ENCODE measurements at regions not wholly inside any gene's neighbourhood (a gene's known extent, or its start where the extent isn't known, plus 50 kb on each side); places are given as distances from the start of the nearest gene placed in this dataset.
"Not testable (repeated sequence)": the region's sequence is repeated elsewhere in the genome, so short reads cannot be mapped to it uniquely, and the experiment has no call there.

DNA sequence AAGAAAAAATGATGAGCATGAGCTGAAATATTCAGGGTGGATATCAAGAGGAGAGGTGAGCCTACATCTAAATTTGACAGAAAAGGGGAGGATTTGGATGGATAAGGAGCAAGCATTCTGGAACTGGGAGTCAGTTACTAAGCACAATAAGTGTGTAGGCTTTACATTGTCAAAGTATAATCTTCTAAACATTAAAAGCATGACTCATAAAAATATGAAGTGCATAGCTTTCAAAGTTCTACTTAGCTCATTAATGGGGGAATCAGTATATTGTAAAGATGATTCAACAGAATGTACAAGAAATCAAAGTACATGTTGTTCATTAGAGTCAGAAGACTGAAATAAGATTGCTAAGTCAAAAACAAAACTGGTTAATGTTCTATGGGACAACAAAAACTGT is 248.0 kb upstream of the GAS1 start:
- DNase-seq (ENCODE audit: extremely low read depth, low read depth): no peak

DNA sequence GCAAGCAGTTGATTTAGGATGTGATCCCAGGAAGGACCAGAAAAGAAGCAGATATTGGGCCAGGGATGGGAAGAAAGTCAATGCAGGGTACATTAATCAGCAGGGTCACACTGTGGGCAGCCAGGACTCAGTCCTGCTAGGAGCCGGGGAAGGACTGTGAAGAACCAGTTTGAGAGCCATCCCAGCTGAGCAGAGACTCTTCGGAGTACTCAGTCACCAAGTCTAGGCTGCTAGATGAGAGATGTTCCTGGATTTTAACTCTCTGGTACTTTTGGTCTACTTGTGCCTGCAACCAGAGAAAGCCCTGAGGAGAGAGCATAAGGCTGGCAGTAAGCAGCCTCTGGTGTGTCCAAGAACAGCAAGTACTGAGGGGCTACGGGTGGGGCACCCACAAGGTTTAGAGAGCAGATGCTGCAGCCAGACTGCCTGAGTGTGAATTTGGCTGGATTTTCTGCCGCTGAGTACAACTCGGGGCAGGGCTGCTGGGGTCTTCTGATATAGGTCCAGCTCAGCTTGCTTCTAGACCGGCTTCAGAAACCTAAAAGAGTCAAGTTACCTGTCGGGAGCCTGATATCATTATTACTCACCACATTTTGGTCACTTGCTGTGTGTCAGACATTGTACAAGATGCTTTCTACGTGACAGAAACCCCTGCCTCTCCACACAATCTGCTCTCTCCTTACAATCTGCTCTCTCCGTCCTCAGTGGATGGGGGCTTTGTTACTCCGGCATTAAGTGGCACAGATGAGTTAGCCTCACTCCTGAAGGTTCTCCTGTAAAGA is 250.2 kb upstream of the GAS1 start:
- DNase-seq (ENCODE audit: extremely low read depth, low read depth): no peak

DNA sequence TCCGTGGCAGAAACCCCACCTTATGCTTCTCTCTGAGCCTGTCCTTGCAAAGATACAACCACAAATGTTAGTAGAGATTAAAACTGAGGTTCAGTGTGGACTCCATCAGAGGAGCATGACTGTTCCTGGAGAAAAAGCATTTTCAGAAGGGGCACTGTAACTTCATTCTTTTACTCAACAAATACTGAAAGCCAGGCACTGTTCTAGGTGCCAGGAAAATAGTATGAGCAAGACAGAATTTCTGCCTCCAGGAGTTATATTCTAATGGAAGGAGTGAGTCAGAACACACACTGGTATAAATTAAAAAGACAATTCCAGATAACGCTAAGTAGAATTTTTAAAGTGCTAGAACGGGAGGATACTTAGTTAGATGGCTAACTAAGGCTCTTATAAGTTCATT is 251.4 kb upstream of the GAS1 start:
- no peak for DNase-seq (ENCODE audit: extremely low read depth, low read depth)

DNA sequence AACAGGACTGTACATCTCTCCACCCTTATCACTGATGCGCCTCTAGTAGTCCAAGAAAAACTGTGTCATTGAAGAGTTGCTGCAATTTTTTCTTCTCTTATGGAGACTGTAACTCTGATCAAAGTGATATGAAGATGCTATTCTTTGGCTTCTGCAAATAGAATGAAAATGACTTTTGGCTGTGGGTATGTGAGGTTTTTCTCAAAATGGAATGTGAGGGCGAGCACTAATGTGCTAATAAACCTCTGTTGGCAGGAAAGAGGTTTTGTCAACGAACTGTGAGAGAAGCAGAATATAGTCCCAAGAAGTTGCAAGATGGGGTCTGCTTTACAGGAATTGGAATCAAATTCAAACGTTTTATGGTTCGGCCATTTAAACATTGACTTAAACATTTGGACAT is 252.0 kb upstream of the GAS1 start:
- no peak for DNase-seq (ENCODE audit: extremely low read depth, low read depth)

DNA sequence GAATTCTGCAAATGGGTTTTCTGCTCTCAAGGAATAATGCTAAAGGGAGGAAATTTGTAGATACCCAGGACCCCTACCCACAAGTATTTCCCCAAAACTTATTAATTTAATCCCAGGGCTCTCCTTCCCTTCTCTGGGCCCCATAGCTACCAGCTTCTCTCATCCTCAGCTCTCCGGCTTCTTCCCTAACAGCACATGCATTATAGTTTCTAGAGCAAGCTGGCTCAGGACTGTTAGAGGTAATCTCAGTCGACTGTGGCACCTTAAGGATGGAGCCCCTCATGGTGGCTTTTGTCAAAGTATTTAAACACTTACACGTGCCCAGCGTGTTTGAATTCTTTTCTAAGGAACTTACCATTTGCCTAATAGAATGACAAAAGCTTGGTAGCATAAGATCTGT is 252.5 kb upstream of the GAS1 start:
- DNase-seq (ENCODE audit: extremely low read depth, low read depth): no peak

DNA sequence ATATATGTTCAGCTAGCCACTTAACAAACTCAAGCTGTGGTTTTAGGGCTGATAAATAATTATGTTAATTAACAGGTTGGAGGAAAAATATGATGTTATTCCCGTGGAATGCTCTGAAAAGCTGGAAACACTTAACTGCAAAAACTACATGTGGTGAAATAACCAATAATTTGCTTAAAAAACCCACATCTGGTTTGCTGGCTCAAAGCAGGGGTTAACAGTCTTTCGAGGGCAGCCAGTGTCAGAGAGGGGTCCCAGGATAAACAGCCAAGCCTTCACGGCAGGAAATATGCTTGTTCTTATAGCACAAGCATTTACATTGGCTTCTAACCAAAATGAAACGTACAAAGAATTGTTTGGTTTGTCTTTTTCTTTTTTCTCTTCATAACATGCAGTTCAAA is 254.0 kb upstream of the GAS1 start:
- no peak for DNase-seq (ENCODE audit: extremely low read depth, low read depth)

DNA sequence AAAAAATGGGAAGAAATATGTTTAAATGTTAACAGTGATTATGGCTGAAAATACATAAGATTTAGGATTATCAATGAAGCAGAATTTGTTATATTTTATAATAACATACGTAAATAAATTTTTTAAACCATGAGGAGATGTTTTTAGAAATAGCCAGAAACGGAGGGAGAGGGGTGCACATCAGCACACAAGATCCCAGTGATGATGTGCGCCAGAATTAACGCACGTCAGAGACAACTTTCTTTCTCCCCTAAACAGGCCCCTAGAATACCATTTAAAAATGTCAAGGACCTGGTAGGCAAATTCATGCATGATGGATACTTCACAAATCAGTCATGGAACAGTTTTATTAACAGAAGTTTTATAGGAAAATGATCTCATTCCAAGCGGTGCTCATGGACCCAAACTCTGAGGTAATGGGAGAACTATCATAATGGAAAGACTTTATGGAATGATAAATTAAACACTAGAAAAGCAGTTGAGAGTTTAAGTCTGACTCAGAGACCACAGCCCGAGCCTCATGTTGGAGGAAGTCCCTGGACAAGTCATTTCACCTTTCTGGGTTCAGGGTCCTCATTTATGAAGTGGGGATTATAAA is 258.9 kb upstream of the GAS1 start:
- DNase-seq (ENCODE audit: extremely low read depth, low read depth): no peak

DNA sequence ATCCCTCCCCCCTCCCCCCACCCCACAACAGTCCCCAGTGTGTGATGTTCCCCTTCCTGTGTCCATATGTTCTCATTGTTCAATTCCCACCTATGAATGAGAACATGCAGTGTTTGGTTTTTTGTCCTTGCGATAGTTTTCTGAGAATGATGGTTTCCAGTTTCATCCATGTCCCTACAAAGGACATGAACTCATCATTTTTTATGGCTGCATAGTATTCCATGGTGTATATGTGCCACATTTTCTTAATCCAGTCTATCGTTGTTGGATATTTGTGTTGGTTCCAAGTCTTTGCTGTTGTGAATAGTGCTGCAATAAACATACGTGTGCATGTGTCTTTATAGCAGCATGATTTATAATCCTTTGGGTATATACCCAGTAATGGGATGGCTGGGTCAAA is 263.4 kb upstream of the GAS1 start:
- not testable (repeated sequence) for DNase-seq (ENCODE audit: extremely low read depth, low read depth)

DNA sequence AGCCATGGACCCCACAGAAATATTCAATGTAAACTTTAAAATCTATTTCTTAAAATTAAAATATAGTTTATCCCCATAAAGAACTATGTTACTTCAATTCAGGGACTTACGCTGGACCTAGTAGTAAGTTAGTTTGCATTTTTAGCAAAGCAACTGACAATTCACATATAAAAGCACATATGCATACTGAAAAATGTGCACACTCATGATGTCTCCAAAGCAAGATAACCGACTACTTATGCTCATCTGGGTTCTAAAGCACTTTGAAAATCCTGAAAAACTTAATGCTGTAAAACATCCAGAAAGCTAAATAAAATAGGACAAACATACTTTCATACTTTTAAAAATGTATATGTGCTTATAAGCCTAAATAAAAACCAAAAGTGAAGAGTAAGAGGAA is 264.4 kb upstream of the GAS1 start:
- no peak for DNase-seq (ENCODE audit: extremely low read depth, low read depth)

DNA sequence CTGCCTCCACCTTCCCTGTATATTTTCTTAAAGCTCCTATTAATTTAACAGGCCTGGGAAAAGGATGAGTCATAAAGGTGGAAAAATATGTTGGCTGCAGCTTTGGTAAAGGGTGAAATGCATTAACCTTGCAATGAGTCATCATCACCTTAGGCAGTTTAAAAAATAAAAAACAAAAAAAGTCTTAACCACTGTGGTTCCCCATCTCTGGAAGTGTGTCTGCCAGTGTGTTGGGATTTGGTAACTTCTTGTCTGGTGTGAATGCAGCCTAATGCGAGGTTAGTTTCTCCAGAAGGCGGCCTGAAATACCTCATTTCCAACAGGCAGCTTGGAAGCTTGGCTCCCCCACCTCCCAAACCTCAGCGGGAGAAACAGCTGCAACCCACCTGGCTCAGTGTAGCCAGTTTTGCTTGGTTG is 265.3 kb upstream of the GAS1 start:
- DNase-seq (ENCODE audit: extremely low read depth, low read depth): no peak

DNA sequence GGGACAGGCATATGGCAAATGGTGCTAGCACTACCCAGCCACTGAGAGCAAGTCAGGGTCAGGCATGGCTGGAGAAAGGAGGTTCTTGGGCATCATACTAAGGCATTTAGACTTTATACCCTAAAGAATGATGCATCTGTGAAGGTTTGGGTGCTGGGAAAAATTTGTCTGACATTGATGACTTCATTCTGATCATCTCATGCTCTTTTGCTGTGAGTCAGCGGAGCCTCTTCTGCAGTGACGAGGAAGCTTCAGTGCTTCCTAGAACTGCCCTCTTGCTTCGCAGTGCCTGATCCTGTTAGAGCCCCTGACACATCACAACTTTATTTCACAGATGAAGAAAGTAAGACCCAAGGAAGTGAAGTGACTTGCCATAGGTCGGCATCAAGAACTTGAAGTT is 266.6 kb upstream of the GAS1 start:
- DNase-seq (ENCODE audit: extremely low read depth, low read depth): no peak

DNA sequence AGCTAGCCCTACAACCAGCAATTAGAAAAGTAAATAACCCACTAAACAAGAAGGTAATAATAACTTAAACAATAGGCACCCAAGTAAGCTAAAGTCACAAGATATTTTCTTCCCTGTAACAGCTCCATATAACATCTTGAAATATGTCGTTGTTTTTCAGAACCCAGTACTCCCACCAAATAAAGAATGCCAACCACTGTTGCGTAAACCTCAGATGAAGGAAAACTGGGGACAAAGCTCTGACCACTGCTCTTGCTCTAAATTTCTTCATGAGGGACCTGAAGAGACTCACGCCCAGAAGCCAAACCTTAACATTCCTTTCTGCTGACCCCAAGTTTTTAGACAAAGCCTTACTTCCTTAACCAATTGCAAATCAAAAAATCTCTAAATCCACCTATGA is 267.7 kb upstream of the GAS1 start:
- no peak for DNase-seq (ENCODE audit: extremely low read depth, low read depth)

DNA sequence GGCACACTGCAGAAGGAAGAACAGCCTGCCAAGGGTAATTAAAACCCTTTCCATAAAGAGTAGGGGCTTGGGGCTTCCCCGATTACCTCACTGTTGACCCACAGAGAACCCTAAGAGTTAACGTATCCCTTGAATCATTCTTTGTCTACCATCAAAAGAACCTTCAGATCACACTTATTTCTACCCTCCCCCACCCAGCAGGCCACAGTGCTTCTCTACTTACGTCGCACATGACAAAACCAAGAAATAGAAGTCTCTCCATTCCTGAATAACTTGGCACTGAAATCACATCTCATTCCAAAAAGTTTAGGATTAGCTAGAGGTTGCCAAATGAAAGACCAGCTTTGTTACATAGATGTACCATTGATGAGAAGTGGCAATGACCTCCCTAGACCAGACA is 268.7 kb upstream of the GAS1 start:
- no peak for DNase-seq (ENCODE audit: extremely low read depth, low read depth)

DNA sequence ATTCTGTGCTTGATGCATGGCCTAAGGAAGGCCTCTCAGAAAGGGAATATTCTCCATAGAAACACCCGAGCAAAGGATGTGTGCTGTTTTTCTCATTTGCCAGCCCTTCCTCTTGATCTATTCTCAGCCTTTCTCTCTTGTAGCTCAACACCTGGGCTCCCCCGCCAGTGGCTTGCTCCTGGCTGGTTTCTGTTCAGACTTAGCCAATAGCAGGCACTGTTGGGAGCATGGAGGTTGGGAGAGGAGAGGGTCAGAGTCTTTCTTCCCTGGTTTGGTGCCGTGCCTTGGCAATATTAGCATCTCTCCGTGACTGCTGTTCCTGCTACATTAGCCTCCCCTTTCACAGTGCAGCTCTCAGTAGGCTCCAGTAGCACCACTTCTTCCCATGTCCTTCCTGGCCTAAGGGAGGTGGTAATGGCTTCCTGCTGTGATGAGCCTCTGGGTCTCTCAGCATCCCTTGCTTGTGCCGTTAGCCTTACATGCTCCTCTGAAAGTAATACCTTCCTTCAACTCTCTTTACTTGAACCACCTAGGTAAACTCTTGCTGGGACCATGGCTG is 269.7 kb upstream of the GAS1 start:
- DNase-seq (ENCODE audit: extremely low read depth, low read depth): no peak

DNA sequence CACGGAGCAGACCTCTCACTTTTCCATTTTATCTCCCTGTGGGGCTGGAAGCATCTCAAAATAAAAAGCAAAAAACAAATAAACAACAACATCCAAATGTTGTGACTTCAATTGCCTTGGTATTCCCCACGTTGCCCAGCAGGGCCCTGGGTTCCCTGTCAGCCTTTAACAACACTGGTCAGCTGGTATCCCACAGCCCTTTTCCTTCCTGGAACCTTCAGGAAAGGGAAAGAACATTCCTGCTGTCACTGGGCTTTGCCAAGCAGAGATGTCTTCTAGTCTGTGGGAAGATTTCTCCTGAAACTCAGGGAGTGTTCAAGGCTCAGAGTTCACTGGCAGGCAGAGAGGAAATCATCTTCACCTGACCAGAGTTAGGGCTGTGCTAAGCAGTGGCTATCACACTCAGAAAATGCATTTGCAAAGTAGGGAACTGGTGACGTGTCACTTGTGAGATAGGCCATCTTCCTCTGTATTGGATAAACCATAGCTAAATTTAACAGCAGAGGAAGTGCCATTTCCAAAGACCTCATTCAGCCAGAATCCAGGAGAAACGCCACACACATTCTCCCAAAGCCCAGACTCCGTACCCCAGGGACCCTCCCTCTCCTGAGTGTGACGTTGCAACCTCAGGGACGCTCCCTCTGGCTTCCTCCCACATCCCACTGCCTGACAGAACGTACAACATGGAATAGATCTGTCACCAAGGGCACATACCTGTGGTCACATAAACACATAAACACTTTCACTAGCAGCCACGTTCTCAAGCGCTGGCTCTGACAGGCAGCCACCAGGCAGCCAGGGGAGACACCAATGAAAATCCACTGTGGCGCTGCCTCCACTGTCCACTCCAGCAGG is 274.0 kb upstream of the DAPK1 start:
- no peak for DNase-seq (ENCODE audit: extremely low read depth, low read depth)

DNA sequence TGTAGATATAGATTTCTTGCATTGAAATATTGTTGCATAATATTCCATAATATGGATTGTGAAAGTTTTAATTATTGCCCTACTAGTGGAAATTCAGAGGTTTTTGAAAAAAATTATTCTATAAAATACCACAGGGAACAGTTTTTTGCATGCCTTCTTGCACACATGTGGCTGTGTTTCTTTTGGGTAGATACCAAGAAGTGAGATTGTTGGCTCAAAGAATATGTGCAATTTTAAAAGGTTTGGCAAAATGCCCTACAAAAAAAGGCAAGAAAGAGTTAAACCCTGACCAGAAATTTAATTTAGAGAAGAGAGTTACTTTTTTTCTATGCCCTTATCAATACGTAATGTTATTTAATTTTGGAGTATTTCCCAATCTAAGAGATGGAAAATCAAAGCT is 270.8 kb upstream of the DAPK1 start:
- DNase-seq (ENCODE audit: extremely low read depth, low read depth): no peak

DNA sequence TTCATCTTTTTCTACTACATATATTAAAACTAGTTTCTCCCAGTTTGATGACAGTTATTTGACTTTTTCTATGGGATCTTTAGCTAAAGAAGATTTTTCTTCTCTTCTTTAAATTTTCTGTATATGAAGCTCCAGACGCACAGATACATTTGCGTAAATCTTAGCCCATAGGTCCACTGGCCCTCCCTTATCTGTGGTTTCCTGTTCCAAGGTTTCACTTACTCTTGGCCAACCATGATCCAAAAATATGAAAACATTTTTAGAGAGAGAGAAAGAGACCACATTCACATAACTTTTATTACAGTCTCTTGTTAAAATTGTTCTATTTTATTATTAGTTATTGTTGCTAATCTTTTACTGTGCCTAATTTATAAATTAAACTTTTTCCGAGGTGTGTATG is 270.2 kb upstream of the DAPK1 start:
- DNase-seq (ENCODE audit: extremely low read depth, low read depth): no peak

DNA sequence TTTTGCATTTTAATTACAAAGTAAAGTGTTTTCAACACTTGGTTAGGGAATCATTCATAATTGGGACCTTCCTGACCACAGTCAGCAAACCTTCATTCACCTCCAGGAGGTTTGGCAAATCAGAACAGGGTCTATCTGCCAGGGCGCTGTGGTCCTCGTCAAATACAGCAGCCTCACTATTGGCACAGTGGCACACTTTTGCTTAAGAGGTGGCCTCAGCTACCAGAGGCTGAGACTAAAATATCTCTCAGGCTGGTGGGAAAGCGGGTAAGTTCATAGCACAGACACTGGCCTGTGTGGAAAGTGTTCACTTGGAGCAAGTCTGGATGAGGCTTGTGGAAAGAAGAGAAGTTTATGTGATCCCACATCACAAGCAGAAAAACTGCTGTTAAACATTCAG is 268.6 kb upstream of the DAPK1 start:
- DNase-seq (ENCODE audit: extremely low read depth, low read depth): no peak

DNA sequence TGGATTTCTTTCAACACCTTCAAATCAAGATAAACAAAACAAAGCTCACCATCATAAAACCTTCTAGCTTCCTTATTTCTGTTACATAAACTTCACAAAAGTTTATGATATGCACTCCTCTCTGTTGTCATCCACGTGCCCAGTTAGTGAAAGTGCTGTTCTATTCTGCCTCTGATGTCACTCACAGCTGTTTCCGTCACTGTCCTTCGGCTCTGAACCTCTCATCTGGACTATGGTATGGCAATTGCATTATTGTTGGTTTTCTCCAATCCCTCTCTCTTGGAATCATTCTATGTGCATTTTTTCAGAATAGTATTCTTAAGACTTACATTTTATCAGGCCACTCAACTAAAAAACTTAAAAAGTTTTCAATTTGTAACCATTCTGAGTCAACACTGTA is 264.2 kb upstream of the DAPK1 start:
- no peak for DNase-seq (ENCODE audit: extremely low read depth, low read depth)

DNA sequence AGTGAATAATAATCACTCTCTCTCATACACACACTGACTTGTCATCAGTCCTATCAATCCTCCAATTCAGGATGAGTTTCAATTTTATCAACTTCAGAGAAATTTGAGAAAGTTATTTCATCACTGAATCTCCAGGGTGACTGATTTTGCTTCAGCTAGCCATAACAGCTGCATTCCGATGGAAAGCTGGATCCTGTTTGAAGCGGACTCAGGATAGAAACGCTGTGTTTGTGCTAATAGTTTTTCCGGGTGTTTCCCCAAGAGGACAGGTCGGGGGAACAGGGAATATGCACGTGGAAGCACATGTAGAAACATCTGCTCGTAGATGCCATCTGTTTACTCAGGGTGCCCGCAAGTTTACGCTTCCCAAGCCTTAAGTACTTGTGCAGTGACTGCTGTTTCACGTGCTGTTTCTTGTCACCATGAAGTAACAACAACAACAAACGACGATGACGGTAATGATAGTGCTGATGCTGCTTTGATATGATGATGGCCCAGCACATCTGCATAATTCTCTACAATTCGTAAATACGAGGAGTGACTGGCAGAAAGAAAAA is 263.7 kb upstream of the DAPK1 start:
- no peak for DNase-seq (ENCODE audit: extremely low read depth, low read depth)

DNA sequence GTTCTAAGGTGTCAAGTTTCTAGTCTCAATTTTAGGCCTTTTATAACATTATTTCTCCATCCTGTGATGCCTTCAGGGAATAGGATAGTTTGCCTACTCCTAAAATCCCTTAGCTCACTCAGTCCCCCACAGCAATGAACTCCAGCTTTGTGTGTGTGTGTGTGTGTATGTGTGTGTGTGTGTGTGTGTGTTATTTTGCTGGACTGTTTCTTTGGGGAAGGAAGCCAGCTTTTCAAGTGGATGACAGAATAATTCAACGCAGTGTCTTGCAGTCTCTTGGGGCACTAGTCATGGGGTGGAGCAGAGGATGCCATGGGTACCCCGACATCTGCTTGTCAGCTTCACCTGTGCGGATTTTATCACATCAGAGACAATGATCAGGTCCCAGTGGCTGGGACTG is 262.8 kb upstream of the DAPK1 start:
- no peak for DNase-seq (ENCODE audit: extremely low read depth, low read depth)

All from NCI-H460 (cell line).